Adrenal gland (tissue), 5 donors: ENCODE measurements at regions not wholly inside any gene's neighbourhood (a gene's known extent, or its start where the extent isn't known, plus 50 kb on each side); places are given as distances from the start of the nearest gene placed in this dataset.

Experiments
- POLR2A ChIP-seq, 2 donors: fragments of 450-650 bp; IDR thresholded peaks; one replicate each; pipeline ENCODE4 v1.6.1; 2017; ENCODE audit warnings: antibody characterized with exemption in 2 of 2, mild to moderate bottlenecking in 2 of 2, moderate library complexity in 1 of 2
- TF ChIP-seq, protein P1 (sequence below), 6 experiments: fragments of 450-650 bp in 4 of 6; fragments of 200-600 bp in 2 of 6; sonication (generic) in 1 of 6; IDR thresholded peaks; 1 replicate in 5 of 6; 2 replicates in 1 of 6; pipeline versions ENCODE4 v1.5.1 to v1.8.0; 2016 to 2021; ENCODE audit warnings: antibody characterized with exemption in 6 of 6, mild to moderate bottlenecking in 2 of 6, moderate library complexity in 1 of 6
- donor health status: DM: no; HTN: no; CAD: no.

- TF ChIP-seq, protein P1, sequence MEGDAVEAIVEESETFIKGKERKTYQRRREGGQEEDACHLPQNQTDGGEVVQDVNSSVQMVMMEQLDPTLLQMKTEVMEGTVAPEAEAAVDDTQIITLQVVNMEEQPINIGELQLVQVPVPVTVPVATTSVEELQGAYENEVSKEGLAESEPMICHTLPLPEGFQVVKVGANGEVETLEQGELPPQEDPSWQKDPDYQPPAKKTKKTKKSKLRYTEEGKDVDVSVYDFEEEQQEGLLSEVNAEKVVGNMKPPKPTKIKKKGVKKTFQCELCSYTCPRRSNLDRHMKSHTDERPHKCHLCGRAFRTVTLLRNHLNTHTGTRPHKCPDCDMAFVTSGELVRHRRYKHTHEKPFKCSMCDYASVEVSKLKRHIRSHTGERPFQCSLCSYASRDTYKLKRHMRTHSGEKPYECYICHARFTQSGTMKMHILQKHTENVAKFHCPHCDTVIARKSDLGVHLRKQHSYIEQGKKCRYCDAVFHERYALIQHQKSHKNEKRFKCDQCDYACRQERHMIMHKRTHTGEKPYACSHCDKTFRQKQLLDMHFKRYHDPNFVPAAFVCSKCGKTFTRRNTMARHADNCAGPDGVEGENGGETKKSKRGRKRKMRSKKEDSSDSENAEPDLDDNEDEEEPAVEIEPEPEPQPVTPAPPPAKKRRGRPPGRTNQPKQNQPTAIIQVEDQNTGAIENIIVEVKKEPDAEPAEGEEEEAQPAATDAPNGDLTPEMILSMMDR (IDR thresholded peaks at IDR 0.05): no peak
- TF ChIP-seq POLR2A (IDR thresholded peaks at IDR 0.05): no peak
These were observed 87.6 kb downstream of the CLDN1 start for GRCh38 chr3:190234621-190235020.
